ENCODE measurements at regions not wholly inside any gene's neighbourhood (a gene's known extent, or its start where the extent isn't known, plus 50 kb on each side); places are given as distances from the start of the nearest gene placed in this dataset.

GRCh38 chr5:82384034-82384750 is 106.0 kb upstream of the RPS23 start:
- no peak for FAIRE-seq

GRCh38 chr5:82381591-82381990 is 103.4 kb upstream of the RPS23 start:
- FAIRE-seq, result no peak

GRCh38 chr5:82376307-82376706 is 98.2 kb upstream of the RPS23 start:
- no peak for FAIRE-seq

- no peak for FAIRE-seq
Observed at GRCh38 chr5:82375488-82376244, 97.5 kb upstream of the RPS23 start.

- FAIRE-seq, result no peak
Observed at GRCh38 chr5:82374637-82375036, 96.5 kb upstream of the RPS23 start.

- FAIRE-seq, result no peak
Observed at GRCh38 chr5:82367930-82368329, 89.8 kb upstream of the RPS23 start.

- FAIRE-seq, result no peak
Observed at GRCh38 chr5:82365744-82366228, 87.6 kb upstream of the RPS23 start.

- FAIRE-seq, result no peak
Observed at GRCh38 chr5:82365026-82365425, 86.9 kb upstream of the RPS23 start.

- no peak for FAIRE-seq
Observed at GRCh38 chr5:82364497-82364896, 86.3 kb upstream of the RPS23 start.

- FAIRE-seq, result no peak
Observed at GRCh38 chr5:82363524-82363923, 85.4 kb upstream of the RPS23 start.

- no peak for FAIRE-seq
Observed at GRCh38 chr5:82362636-82363035, 84.5 kb upstream of the RPS23 start.

GRCh38 chr5:82360022-82360421 is 81.9 kb upstream of the RPS23 start:
- FAIRE-seq, result no peak

- FAIRE-seq, result no peak
Observed at GRCh38 chr5:82359272-82359671, 81.1 kb upstream of the RPS23 start.

GRCh38 chr5:82358457-82358856 is 80.3 kb upstream of the RPS23 start:
- FAIRE-seq, result no peak

- FAIRE-seq, result no peak
Observed at GRCh38 chr5:82356808-82357671, 78.9 kb upstream of the RPS23 start.

- FAIRE-seq, result no peak
Observed at GRCh38 chr5:82356021-82356420, 77.9 kb upstream of the RPS23 start.

GRCh38 chr5:82355496-82355895 is 77.3 kb upstream of the RPS23 start:
- no peak for FAIRE-seq

GRCh38 chr5:82355053-82355452 is 76.9 kb upstream of the RPS23 start:
- no peak for FAIRE-seq

- FAIRE-seq, result no peak
Observed at GRCh38 chr5:82354543-82354942, 76.4 kb upstream of the RPS23 start.

GRCh38 chr5:82353522-82353921 is 75.4 kb upstream of the RPS23 start:
- no peak for FAIRE-seq

- no peak for FAIRE-seq
Observed at GRCh38 chr5:82352146-82352791, 74.1 kb upstream of the RPS23 start.

- FAIRE-seq, result peak; percentile 85
Observed at GRCh38 chr5:82351754-82352145, 73.6 kb upstream of the RPS23 start.

GRCh38 chr5:82351297-82351696 is 73.1 kb upstream of the RPS23 start:
- FAIRE-seq, result no peak

Data from TTC549 (cell line).